ENCODE measurements at regions not wholly inside any gene's neighbourhood (a gene's known extent, or its start where the extent isn't known, plus 50 kb on each side); places are given as distances from the start of the nearest gene placed in this dataset.

- FAIRE-seq (no peak), DNase-seq (ENCODE audit: low read depth) (peak; percentile 29)
- no peaks in the 10 kb centered on the region for H3K36me3 Mint-ChIP-seq (ENCODE audit: low read depth, unreplicated experiment)
- no peak overlapping the region for H3K27ac ChIP-seq (ENCODE audit: low read depth, low read length)
- no peaks in the 10 kb centered on the region for H4K20me1 ChIP-seq (ENCODE audit: insufficient read depth, low read length)
- H3K79me2 ChIP-seq (ENCODE audit: insufficient read depth, low read length), result no peaks in the 10 kb centered on the region
- no peaks in the 10 kb centered on the region for H3K36me3 ChIP-seq (ENCODE audit: insufficient read depth, low read length)
- H3K4me3 ChIP-seq (ENCODE audit: insufficient read depth, low read depth, low read length), result no peak overlapping the region
- H3K27me3 Mint-ChIP-seq (ENCODE audit: low read depth, unreplicated experiment), result no peaks in the 10 kb centered on the region
- no peaks in the 10 kb centered on the region for H3K27me3 ChIP-seq (ENCODE audit: insufficient read depth, low read length)
- no peak overlapping the region for H3K27ac Mint-ChIP-seq (ENCODE audit: unreplicated experiment)
- no peaks in the 10 kb centered on the region for H3K4me1 Mint-ChIP-seq (ENCODE audit: low read depth, unreplicated experiment)
- TF ChIP-seq CTCF (IDR thresholded peaks at IDR 0.05; ENCODE audit: insufficient read depth, low read depth, low read length) (no peak), EZH2 (IDR thresholded peaks at IDR 0.05; ENCODE audit: insufficient read depth, low read length) (no peak)
- no peak overlapping the region for H3K9ac ChIP-seq (ENCODE audit: low read length)
- H3K9me3 ChIP-seq (ENCODE audit: insufficient read depth, low read depth, low read length), result no peaks in the 10 kb centered on the region
- H3K4me1 ChIP-seq (ENCODE audit: insufficient read depth, low read length), result no peaks in the 10 kb centered on the region
- no peak overlapping the region for H3K4me3 Mint-ChIP-seq (ENCODE audit: unreplicated experiment)
- no peaks in the 10 kb centered on the region for H3K9me3 Mint-ChIP-seq (ENCODE audit: unreplicated experiment)
- H2AFZ ChIP-seq (ENCODE audit: low read depth, low read length), result no peak overlapping the region
- H3K4me2 ChIP-seq (ENCODE audit: low read length), result no peak overlapping the region
Observed at GRCh38 chr7:81583882-81584533, 185.8 kb downstream of the HGF start.

- H3K27me3 Mint-ChIP-seq (ENCODE audit: low read depth, unreplicated experiment), result no peaks in the 10 kb centered on the region
- no peaks in the 10 kb centered on the region for H3K27me3 ChIP-seq (ENCODE audit: insufficient read depth, low read length)
- H3K9me3 Mint-ChIP-seq (ENCODE audit: unreplicated experiment), result no peaks in the 10 kb centered on the region
- H3K4me3 Mint-ChIP-seq (ENCODE audit: unreplicated experiment), result no peak overlapping the region
- no peaks in the 10 kb centered on the region for H3K4me1 ChIP-seq (ENCODE audit: insufficient read depth, low read length)
- no peak overlapping the region for H3K4me3 ChIP-seq (ENCODE audit: insufficient read depth, low read depth, low read length)
- H3K36me3 ChIP-seq (ENCODE audit: insufficient read depth, low read length), result no peaks in the 10 kb centered on the region
- FAIRE-seq (no peak), DNase-seq (ENCODE audit: low read depth) (no peak)
- H3K79me2 ChIP-seq (ENCODE audit: insufficient read depth, low read length), result no peaks in the 10 kb centered on the region
- H3K9me3 ChIP-seq (ENCODE audit: insufficient read depth, low read depth, low read length), result no peaks in the 10 kb centered on the region
- H3K27ac ChIP-seq (ENCODE audit: low read depth, low read length), result no peak overlapping the region
- no peaks in the 10 kb centered on the region for H4K20me1 ChIP-seq (ENCODE audit: insufficient read depth, low read length)
- no peak overlapping the region for H3K27ac Mint-ChIP-seq (ENCODE audit: unreplicated experiment)
- H2AFZ ChIP-seq (ENCODE audit: low read depth, low read length), result peak overlapping the region; percentile 5
- H3K9ac ChIP-seq (ENCODE audit: low read length), result no peak overlapping the region
- TF ChIP-seq CTCF (IDR thresholded peaks at IDR 0.05; ENCODE audit: insufficient read depth, low read depth, low read length), result no peak
- TF ChIP-seq EZH2 (IDR thresholded peaks at IDR 0.05; ENCODE audit: insufficient read depth, low read length), result no peak
- no peaks in the 10 kb centered on the region for H3K4me1 Mint-ChIP-seq (ENCODE audit: low read depth, unreplicated experiment)
- H3K36me3 Mint-ChIP-seq (ENCODE audit: low read depth, unreplicated experiment), result no peaks in the 10 kb centered on the region
- no peak overlapping the region for H3K4me2 ChIP-seq (ENCODE audit: low read length)
Observed at GRCh38 chr7:81583090-81583489, 186.8 kb downstream of the HGF start.

GRCh38 chr7:81577642-81578340, 192.1 kb downstream of the HGF start:
- no peaks in the 10 kb centered on the region for H4K20me1 ChIP-seq (ENCODE audit: insufficient read depth, low read length)
- no peak for TF ChIP-seq EZH2 (IDR thresholded peaks at IDR 0.05; ENCODE audit: insufficient read depth, low read length)
- TF ChIP-seq CTCF (IDR thresholded peaks at IDR 0.05; ENCODE audit: insufficient read depth, low read depth, low read length), result no peak
- no peaks in the 10 kb centered on the region for H3K36me3 Mint-ChIP-seq (ENCODE audit: low read depth, unreplicated experiment)

More at GRCh38 chr7:81577642-81578340, 192.1 kb downstream of the HGF start:
- Mint-ChIP-seq H3K27ac (ENCODE audit: unreplicated experiment) (no peak overlapping the region), H3K9me3 (ENCODE audit: unreplicated experiment) (no peaks in the 10 kb centered on the region), H3K27me3 (ENCODE audit: low read depth, unreplicated experiment) (no peaks in the 10 kb centered on the region), H3K4me1 (ENCODE audit: low read depth, unreplicated experiment) (no peaks in the 10 kb centered on the region), H3K4me3 (ENCODE audit: unreplicated experiment) (no peak overlapping the region)
- Histone ChIP-seq H3K9me3 (ENCODE audit: insufficient read depth, low read depth, low read length) (no peaks in the 10 kb centered on the region), H3K4me3 (ENCODE audit: insufficient read depth, low read depth, low read length) (no peak overlapping the region), H3K79me2 (ENCODE audit: insufficient read depth, low read length) (no peaks in the 10 kb centered on the region), H3K36me3 (ENCODE audit: insufficient read depth, low read length) (no peaks in the 10 kb centered on the region), H3K27me3 (ENCODE audit: insufficient read depth, low read length) (no peaks in the 10 kb centered on the region), H3K27ac (ENCODE audit: low read depth, low read length) (no peak overlapping the region), H2AFZ (ENCODE audit: low read depth, low read length) (no peak overlapping the region), H3K9ac (ENCODE audit: low read length) (no peak overlapping the region), H3K4me1 (ENCODE audit: insufficient read depth, low read length) (no peaks in the 10 kb centered on the region), H3K4me2 (ENCODE audit: low read length) (no peak overlapping the region)
- DNase-seq (ENCODE audit: low read depth) (no peak), FAIRE-seq (no peak)

Data from astrocyte (in vitro differentiated cells and primary cell).